HG03135 (cell line): ENCODE measurements at regions not wholly inside any gene's neighbourhood (a gene's known extent, or its start where the extent isn't known, plus 50 kb on each side); places are given as distances from the start of the nearest gene placed in this dataset.

Experiments used
- ATAC-seq: cut with Tn5 transposase; IDR thresholded peaks from one replicate; pipeline ENCODE4 v1.9.1; 2021; ENCODE audit warnings: mild to moderate bottlenecking, moderate library complexity; ENCODE audit not compliant: unreplicated experiment

GRCh38 chr2:138964418-138964817 is 184.2 kb upstream of the NXPH2 start:
- ATAC-seq, result no peak

GRCh38 chr2:138962686-138963085 is 182.5 kb upstream of the NXPH2 start:
- ATAC-seq, result no peak

GRCh38 chr2:138960191-138960590 is 180.0 kb upstream of the NXPH2 start:
- no peak for ATAC-seq

DNA sequence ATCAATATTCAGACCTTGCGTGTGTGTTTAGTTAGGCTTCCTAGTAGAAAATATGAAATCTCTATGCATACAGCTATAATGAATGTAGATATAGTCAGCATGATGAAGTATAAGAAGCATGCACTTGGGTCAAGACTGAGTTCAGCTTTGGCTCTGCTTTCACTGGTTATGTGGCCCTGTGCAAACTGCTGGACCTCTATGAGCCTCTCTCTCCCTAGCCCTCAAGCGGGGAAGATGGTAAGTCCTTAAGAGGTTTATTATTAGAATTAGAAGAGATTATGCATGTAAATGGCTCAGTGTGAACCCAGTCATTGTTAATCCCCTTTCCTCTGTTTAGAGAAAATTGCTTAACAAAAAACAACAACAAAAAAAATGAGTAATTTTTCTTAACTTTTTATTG is 178.8 kb upstream of the NXPH2 start:
- no peak for ATAC-seq

DNA sequence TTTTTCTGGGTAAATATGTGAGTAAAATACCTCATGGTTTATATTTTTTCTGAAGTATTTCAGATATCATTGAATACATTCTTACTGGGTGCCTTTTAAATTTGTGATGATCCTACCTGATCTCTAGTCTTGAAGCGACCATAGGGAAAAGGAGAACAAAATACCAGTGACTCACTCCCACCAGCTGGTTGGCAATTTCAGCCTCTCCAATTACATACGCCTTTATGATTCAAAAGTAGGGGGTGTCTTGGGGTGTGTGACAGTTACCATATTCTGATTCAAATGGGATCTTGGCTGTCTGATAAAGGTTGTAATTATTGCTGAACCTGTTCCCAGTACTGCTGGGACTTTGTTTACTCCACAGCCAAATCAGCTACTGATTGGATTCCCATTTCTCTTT is 175.9 kb upstream of the NXPH2 start:
- ATAC-seq, result no peak

DNA sequence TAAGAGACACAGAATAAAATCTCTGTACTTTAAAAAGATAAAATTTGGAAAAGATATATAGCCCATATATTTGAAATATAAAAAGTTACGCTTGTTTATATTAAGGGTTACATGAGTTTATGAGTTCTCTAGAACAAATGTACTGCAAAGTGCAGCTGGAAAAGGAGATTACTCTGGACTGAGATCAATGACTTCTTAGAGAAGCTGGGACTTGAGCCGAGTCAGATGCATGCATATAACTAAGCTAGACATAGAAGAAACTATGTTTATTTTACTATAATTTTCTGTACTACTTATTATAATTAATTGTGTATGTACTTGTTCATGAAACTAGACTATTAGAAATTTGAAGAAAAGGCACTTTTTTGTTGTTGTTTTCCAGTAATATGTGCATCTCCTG is 170.3 kb upstream of the NXPH2 start:
- ATAC-seq, result no peak

DNA sequence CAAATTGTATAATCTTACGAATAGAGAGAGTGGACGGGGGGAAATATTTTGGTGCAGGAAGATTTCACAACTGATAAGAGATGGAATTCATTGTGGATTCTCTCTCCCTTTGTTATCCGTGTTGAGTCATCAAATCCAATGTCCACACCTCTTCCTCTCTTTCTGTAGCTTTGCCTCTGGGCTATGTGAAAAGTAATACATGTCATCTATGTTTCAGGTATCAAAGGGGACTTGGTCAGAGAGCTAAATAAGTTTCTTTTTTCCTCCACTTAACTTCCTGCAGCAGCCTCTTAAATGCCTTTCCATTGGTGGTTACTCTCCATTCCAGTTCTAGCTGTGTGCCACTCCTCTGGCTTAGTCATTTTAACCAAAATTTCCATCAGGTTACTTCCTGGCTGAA is 169.3 kb upstream of the NXPH2 start:
- ATAC-seq, result no peak

DNA sequence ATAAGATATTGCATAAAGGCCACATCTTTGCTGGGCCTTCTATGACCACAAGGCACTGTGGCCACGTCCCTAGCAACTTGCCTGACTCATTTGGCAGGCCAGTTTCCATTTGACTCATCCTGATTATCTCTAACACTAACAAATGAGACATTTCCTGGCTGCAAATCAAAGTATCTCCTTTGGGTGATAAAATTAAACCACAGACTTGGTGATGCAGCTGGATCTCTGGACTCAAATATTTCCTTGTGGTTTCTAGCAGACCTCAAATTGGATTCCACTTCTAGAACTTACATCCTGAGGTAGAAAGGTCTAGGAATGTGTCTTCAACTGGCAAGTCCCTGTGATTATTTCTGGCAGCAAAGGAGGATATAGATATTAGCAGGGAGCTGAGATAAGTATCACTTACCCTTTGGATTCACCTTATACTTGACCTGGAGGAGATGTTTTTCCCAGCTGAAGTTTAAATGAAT is 167.9 kb upstream of the NXPH2 start:
- no peak for ATAC-seq

DNA sequence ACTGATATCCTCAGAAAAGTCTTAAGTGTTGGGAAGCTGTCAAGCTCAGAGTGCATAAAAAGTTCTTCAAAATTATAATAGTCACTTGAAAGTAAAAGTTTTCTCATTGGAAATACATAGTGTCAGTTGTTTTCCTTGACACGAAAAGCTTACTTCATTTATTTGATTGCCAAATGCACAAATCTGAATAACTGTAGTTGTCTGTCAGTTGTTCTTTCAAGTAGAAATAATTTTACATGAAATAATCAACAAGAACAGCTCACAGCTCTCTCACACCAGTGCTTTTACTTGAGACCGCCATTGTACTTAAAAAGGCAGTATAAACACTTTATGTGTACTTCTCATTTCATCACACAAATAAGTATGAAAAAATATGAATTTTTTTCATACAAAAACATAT is 163.3 kb upstream of the NXPH2 start:
- no peak for ATAC-seq

- ATAC-seq, result no peak
Measured at GRCh38 chr2:138942466-138942865, 162.3 kb upstream of the NXPH2 start.

DNA sequence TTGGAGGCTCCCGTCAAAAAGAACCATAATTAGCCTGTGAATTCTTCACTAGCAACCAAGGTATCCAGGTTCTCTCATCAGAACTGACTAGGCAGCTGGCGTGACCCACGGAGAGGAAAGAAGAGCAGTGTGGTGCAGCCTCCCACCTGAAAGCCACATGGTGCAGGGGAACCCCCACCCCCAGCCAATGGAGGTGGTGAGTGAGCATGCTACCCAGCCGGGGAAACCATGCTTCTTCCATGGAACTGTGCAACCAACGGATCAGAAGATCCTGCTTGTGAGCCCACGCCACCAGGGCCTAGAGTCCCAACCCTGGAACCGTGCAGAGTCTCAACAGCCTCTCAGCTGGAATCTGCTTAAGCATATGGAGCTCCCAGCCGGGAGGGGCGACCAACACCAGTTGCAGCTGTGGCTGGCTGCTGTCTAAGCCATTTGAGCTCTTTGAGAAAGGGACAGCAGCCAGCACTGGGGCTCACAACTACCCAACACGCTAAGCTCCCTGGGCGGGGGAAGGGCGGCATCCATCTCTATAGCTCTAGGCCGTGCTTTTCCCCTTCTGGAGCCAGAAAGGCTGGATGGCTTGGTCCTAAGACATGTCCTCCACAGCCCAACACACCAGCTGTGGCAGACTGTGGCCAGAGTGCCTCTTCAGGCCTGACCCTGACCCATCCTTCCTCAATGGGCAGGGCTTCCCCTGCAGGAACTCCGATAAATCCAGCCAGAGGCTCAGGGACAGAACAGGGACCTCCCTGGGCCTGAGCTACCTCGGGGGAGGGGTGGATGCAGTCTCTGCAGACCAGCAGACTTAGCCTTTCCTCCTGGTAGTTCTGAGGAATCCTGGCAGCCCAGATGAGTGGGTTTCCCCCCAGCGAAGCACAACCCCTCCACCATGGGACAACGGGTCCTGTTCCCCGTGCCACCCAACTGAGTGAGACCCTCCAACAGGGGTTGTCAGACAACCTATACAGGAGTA is 151.4 kb upstream of the NXPH2 start:
- no peak for ATAC-seq

- no peak for ATAC-seq
Measured at GRCh38 chr2:138930571-138930970, 150.4 kb upstream of the NXPH2 start.

DNA sequence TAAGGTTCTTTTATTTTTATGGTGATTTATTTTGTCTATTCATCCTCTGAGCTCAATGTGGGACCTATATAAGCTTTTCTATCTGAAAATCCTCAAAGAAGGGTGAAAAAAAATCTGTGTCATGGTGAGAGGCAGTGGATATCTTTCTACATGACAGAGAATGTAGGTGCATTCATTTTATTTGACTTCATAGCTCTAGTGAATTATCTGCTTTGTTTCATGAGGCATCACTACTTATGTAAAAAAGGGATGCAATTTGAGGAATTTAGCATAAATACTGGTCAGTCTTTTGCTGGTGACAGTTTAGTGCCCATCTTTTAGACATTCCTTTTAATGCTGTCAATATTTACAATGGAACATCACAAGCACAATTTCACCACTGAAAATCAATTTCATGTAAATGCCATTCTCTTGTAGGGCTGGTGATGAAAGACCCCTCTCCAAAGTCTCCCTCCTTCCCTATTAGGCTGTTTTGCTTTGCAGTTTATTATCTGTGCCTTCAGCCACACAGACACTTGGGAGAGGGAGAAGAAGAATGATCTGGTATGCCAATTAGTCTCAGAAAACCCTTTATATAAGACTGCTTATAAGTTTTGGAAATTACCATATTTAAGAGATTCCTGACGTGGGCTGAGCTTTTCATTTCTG is 148.3 kb upstream of the NXPH2 start:
- ATAC-seq, result no peak

- ATAC-seq, result no peak
Measured at GRCh38 chr2:138922973-138923563, 142.9 kb upstream of the NXPH2 start.

GRCh38 chr2:138919120-138919747 is 139.0 kb upstream of the NXPH2 start:
- ATAC-seq, result no peak

- ATAC-seq, result no peak
Measured at GRCh38 chr2:138910427-138910826, 130.2 kb upstream of the NXPH2 start.

DNA sequence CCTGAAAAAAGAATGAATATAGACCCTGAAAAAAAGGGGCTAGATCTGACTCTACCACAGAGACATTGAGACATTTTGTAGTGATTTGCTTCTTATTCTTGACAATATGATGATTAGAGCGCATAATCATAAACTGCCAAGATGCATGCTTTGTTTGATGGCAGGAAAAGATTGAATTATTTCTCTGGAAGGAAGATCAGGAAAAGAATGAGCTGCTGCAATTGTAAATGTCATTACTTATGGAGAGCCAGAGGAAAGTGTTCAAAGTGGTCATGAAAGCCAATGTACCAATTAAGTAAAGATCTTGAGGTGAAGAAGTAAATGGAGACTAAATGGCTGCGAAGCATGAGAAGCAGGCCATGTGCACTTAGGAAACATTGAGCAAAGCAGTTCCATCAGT is 126.4 kb upstream of the NXPH2 start:
- no peak for ATAC-seq

DNA sequence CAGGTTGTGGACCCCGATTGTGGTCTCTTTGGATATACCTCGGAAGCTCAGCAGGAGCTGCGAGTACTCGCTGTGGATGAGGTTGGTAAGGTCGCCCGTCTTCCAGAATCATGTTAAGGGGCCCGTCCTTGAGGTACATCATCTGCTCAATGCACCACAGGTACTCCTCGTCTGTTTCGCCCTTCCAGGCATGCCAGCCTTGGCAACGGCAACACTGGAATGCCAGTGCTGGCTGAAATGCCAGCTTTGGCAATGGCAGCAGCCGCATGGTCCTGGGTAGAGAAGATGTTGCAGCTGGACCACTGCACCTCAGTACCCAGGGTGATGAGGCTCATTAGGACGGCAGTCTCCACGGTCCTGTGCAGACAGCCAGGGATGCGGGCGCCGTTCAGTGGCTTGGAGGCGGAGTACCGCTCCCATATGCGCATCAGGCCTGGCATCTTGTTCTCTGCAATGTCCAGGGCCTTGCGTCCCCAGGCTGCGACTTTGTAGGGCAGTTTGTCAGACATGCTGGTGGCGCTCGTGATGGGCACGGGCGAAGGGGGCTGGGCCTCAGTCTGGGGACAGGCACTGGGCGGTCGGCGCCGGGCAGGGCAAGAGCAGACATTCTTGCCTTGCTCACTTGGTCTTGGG is 122.2 kb upstream of the NXPH2 start:
- ATAC-seq, result no peak

DNA sequence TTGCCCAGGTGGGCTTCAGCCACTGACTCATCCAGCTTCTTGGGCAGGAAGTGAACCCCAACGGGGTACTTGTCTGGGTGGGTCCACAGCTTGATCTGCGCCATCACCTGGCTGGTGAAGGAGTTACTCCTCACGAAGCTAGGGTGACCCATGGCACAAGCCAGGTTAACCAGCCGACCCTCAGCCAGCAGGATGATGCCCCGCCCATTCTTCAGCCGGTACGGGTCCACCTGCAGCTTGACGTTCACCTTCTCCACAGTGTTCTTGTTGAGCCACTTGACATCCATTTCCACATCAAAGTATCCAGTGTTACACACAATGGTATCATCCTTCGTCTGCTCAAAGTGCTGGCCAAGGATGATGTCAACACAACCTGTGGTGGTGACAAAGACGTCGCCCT is 121.3 kb upstream of the NXPH2 start:
- ATAC-seq, result no peak

GRCh38 chr2:138898855-138899254 is 118.7 kb upstream of the NXPH2 start:
- ATAC-seq, result no peak

- no peak for ATAC-seq
Measured at GRCh38 chr2:138897274-138897673, 117.1 kb upstream of the NXPH2 start.
